H1 (cell line): ENCODE measurements at regions not wholly inside any gene's neighbourhood (a gene's known extent, or its start where the extent isn't known, plus 50 kb on each side); places are given as distances from the start of the nearest gene placed in this dataset.

ENCODE experiments used
- CHD2 ChIP-seq: IDR thresholded peaks from 2 replicates; pipeline ENCODE4 v1.6.1; 2012; ENCODE audit warnings: low read length, improper control_type of control experiment
- HDAC2 ChIP-seq, 2 experiments: fragments of 300-600 bp in 1 of 2; sonication (generic) in 1 of 2; IDR thresholded peaks; 2 replicates each; pipeline ENCODE4 v1.6.1; 2011 to 2012; ENCODE audit warnings: low read depth in 2 of 2, low read length in 2 of 2, mild to moderate bottlenecking in 2 of 2, moderate library complexity in 2 of 2, borderline replicate concordance in 1 of 2, inconsistent platforms in 1 of 2
- JUND ChIP-seq: IDR thresholded peaks from 2 replicates; pipeline ENCODE4 v1.6.1; 2011; ENCODE audit warnings: mild to moderate bottlenecking, improper control_type of control experiment, low read length
- PHF8 ChIP-seq: fragments of 200-600 bp; sonication (generic); conservative IDR thresholded peaks from 2 replicates; pipeline ENCODE4 v1.7.1; 2012; ENCODE audit warnings: low read depth, mild to moderate bottlenecking, inconsistent platforms, low read length, moderate library complexity
- POU5F1 ChIP-seq: IDR thresholded peaks from 2 replicates; pipeline ENCODE4 v1.6.1; 2011; ENCODE audit warnings: low read depth, mild to moderate bottlenecking, low read length, moderate library complexity
- SP1 ChIP-seq: IDR thresholded peaks from 2 replicates; pipeline ENCODE4 v1.6.1; 2011; ENCODE audit warnings: low read depth, low read length
- TF ChIP-seq, protein P1 (sequence below), 3 experiments: IDR thresholded peaks; 1 replicate in 2 of 3; 2 replicates in 1 of 3; pipeline versions ENCODE4 v1.5.1 to v1.6.1; 2011; ENCODE audit warnings: low read length in 3 of 3, mild to moderate bottlenecking in 3 of 3, inconsistent platforms in 2 of 3, low read depth in 1 of 3, moderate library complexity in 1 of 3; ENCODE audit not compliant: insufficient read depth in 1 of 3; ENCODE audit errors: control extremely low read depth in 1 of 3

DNA sequence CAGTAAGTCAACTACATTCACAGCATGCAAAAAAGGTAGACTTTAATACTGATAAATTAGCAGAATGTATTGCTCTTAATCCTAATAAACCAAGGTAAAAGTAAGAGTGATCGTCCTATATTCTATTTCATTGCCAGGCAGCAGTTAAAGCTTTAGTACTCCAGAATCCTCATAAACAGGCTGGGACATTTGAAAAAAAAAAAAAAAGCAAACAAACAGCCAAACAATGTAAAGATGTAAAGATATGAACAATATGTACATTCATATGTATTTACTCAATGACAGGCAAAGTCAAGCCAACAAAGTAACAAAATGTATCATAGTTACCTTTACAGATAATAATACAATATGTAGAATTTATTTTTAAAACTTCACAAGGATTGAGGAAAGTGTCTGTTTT lies 383.6 kb downstream of the COL11A1 start:
- TF ChIP-seq PHF8 (no peak), CHD2 (no peak), HDAC2 (IDR thresholded peaks at IDR 0.05; ENCODE audit: borderline replicate concordance in 1 of 2, low read depth in 2 of 2, low read length in 2 of 2) (no peak), JUND (no peak), POU5F1 (no peak), SP1 (no peak)
- TF ChIP-seq, protein P1, sequence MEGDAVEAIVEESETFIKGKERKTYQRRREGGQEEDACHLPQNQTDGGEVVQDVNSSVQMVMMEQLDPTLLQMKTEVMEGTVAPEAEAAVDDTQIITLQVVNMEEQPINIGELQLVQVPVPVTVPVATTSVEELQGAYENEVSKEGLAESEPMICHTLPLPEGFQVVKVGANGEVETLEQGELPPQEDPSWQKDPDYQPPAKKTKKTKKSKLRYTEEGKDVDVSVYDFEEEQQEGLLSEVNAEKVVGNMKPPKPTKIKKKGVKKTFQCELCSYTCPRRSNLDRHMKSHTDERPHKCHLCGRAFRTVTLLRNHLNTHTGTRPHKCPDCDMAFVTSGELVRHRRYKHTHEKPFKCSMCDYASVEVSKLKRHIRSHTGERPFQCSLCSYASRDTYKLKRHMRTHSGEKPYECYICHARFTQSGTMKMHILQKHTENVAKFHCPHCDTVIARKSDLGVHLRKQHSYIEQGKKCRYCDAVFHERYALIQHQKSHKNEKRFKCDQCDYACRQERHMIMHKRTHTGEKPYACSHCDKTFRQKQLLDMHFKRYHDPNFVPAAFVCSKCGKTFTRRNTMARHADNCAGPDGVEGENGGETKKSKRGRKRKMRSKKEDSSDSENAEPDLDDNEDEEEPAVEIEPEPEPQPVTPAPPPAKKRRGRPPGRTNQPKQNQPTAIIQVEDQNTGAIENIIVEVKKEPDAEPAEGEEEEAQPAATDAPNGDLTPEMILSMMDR (IDR thresholded peaks at IDR 0.05; ENCODE audit: control extremely low read depth in 1 of 3, insufficient read depth in 1 of 3, low read depth in 1 of 3, low read length in 3 of 3), result no peak
